NCI-H82 treated with DMSO at 0.1 percent for 48 hours (cell line): ENCODE measurements at regions not wholly inside any gene's neighbourhood (a gene's known extent, or its start where the extent isn't known, plus 50 kb on each side); places are given as distances from the start of the nearest gene placed in this dataset.

Experiments
- DNase-seq: peaks from one replicate; lab custom pipeline; 2025; ENCODE audit not compliant: unreplicated experiment; lab: John Stamatoyannopoulos, UW

- DNase-seq: no peak
Observed at GRCh38 chr1:219477861-219478260, 135.0 kb downstream of the ZC3H11B start.

GRCh38 chr1:219476716-219477115, 136.2 kb downstream of the ZC3H11B start:
- DNase-seq: no peak

GRCh38 chr1:219476116-219476515, 136.8 kb downstream of the ZC3H11B start:
- no peak for DNase-seq

GRCh38 chr1:219472596-219472995, 140.3 kb downstream of the ZC3H11B start:
- no peak for DNase-seq

GRCh38 chr1:219467524-219467923, 145.4 kb downstream of the ZC3H11B start:
- DNase-seq: no peak

GRCh38 chr1:219466766-219467165, 146.1 kb downstream of the ZC3H11B start:
- DNase-seq: no peak

- DNase-seq: peak; percentile 7
Observed at GRCh38 chr1:219465212-219466093, 147.5 kb downstream of the ZC3H11B start.

GRCh38 chr1:219463636-219464035, 149.3 kb downstream of the ZC3H11B start:
- no peak for DNase-seq

- no peak for DNase-seq
Observed at GRCh38 chr1:219461981-219462400, 150.9 kb downstream of the ZC3H11B start.

GRCh38 chr1:219460896-219461815, 151.7 kb downstream of the ZC3H11B start:
- no peak for DNase-seq

GRCh38 chr1:219460081-219460895, 152.6 kb downstream of the ZC3H11B start:
- DNase-seq: no peak

GRCh38 chr1:219459351-219460080, 153.4 kb downstream of the ZC3H11B start:
- no peak for DNase-seq

GRCh38 chr1:219446288-219446687, 166.6 kb downstream of the ZC3H11B start:
- DNase-seq: no peak

- DNase-seq: no peak
Observed at GRCh38 chr1:219445864-219446263, 167.0 kb downstream of the ZC3H11B start.

GRCh38 chr1:219444474-219444873, 168.4 kb downstream of the ZC3H11B start:
- DNase-seq: no peak

- DNase-seq: no peak
Observed at GRCh38 chr1:219443763-219444162, 169.1 kb downstream of the ZC3H11B start.

GRCh38 chr1:219442611-219443061, 170.3 kb downstream of the ZC3H11B start:
- no peak for DNase-seq

- DNase-seq: no peak
Observed at GRCh38 chr1:219441884-219442283, 171.0 kb downstream of the ZC3H11B start.

- no peak for DNase-seq
Observed at GRCh38 chr1:219439376-219439775, 173.5 kb downstream of the ZC3H11B start.

GRCh38 chr1:219438386-219438785, 174.5 kb downstream of the ZC3H11B start:
- DNase-seq: no peak
